ENCODE measurements at regions not wholly inside any gene's neighbourhood (a gene's known extent, or its start where the extent isn't known, plus 50 kb on each side); places are given as distances from the start of the nearest gene placed in this dataset.

DNA sequence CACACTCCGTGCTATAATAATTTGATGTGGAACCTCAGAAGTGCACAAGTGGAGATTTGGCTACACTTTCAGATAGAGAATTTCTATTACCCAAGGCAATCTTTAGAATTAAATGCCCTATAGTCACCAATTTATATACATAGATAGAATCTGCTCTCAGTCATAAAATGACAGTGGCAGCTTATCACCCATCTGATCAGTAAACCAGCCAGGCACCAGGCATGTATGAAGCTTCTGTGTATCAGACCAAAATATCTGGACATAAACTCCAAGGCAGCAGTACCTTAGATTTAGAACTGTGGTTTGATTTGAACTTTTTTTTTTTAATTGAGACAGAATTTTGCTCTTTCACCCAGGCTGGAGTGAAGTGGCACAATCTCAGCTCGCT lies 180.9 kb downstream of the IPMK start:
- no TSS peak for BruUV-seq (replicated peaks)
- Histone ChIP-seq H3K27me3 (ENCODE audit: control insufficient read depth, insufficient read depth, low read length) (no peaks in the 10 kb centered on the region), H3K9me3 (ENCODE audit: control insufficient read depth, insufficient read depth, low read depth, low read length) (no peaks in the 10 kb centered on the region), H3K36me3 (ENCODE audit: control insufficient read depth, insufficient read depth, low read length) (no peaks in the 10 kb centered on the region), H3K4me1 (ENCODE audit: control insufficient read depth, insufficient read depth, low read length) (no peaks in the 10 kb centered on the region), H3K27ac (ENCODE audit: low read length) (no peak overlapping the region), H3K4me3 (ENCODE audit: low read depth in 2 of 2, low read length in 2 of 2) (no peak overlapping the region)
- POLR2A ChIA-PET: no interaction called here
- TF ChIP-seq POLR2AphosphoS5 (IDR thresholded peaks at IDR 0.05; ENCODE audit: low read depth, low read length) (no peak), SIN3A (IDR thresholded peaks at IDR 0.05; ENCODE audit: borderline replicate concordance, insufficient read depth, low read depth, low read length) (no peak), TCF7L2 (IDR thresholded peaks at IDR 0.05; ENCODE audit: low read depth, low read length) (no peak)
- TF ChIP-seq, protein P1, sequence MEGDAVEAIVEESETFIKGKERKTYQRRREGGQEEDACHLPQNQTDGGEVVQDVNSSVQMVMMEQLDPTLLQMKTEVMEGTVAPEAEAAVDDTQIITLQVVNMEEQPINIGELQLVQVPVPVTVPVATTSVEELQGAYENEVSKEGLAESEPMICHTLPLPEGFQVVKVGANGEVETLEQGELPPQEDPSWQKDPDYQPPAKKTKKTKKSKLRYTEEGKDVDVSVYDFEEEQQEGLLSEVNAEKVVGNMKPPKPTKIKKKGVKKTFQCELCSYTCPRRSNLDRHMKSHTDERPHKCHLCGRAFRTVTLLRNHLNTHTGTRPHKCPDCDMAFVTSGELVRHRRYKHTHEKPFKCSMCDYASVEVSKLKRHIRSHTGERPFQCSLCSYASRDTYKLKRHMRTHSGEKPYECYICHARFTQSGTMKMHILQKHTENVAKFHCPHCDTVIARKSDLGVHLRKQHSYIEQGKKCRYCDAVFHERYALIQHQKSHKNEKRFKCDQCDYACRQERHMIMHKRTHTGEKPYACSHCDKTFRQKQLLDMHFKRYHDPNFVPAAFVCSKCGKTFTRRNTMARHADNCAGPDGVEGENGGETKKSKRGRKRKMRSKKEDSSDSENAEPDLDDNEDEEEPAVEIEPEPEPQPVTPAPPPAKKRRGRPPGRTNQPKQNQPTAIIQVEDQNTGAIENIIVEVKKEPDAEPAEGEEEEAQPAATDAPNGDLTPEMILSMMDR (IDR thresholded peaks at IDR 0.05): no peak
- TF ChIP-seq, protein P2, sequence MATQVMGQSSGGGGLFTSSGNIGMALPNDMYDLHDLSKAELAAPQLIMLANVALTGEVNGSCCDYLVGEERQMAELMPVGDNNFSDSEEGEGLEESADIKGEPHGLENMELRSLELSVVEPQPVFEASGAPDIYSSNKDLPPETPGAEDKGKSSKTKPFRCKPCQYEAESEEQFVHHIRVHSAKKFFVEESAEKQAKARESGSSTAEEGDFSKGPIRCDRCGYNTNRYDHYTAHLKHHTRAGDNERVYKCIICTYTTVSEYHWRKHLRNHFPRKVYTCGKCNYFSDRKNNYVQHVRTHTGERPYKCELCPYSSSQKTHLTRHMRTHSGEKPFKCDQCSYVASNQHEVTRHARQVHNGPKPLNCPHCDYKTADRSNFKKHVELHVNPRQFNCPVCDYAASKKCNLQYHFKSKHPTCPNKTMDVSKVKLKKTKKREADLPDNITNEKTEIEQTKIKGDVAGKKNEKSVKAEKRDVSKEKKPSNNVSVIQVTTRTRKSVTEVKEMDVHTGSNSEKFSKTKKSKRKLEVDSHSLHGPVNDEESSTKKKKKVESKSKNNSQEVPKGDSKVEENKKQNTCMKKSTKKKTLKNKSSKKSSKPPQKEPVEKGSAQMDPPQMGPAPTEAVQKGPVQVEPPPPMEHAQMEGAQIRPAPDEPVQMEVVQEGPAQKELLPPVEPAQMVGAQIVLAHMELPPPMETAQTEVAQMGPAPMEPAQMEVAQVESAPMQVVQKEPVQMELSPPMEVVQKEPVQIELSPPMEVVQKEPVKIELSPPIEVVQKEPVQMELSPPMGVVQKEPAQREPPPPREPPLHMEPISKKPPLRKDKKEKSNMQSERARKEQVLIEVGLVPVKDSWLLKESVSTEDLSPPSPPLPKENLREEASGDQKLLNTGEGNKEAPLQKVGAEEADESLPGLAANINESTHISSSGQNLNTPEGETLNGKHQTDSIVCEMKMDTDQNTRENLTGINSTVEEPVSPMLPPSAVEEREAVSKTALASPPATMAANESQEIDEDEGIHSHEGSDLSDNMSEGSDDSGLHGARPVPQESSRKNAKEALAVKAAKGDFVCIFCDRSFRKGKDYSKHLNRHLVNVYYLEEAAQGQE (IDR thresholded peaks at IDR 0.05; ENCODE audit: insufficient read depth in 1 of 2, low read depth in 2 of 2, low read length in 1 of 2): no peak
- ATAC-seq (no peak), DNase-seq (ENCODE audit: low read depth, low spot score) (no peak)
- intact Hi-C loops (cut with micrococcal nuclease; ENCODE audit: unreplicated experiment): no loop called here
- in situ Hi-C loops (cut with HindIII; ENCODE audit: low pct_unique_long_range_greater_than_20kb, low sequenced_read_pairs): no loop called here
- CTCF ChIA-PET: no interaction called here

DNA sequence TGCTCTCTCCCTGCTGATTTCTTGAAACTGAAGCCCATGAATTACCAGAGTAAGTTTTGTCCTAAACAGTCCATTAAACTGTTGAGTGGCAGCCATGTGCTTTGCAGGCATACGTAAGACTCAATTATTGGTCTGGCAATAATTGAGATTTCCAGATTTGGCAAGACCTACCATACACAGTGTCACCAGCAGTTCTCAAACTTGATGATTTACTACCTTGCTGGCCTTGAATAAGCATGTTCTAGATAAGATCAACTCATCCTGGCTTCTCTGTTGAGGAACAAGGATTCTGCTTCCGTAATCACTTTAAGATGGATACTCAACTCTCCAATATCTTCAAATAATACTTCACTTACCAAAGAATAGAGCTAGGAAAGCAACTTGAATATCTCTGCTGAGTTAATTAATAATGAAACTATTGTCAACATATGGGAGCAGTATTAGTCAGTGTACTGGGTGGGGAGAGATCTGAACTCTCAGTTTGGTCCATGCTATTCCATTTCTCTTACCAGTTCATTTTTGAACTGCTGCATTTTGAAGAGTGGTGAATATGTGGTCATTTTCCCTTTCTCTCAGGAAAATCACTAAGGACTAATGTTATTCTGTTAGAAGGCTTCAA lies 181.4 kb downstream of the IPMK start:
- DNase-seq (ENCODE audit: low read depth, low spot score) (no peak), ATAC-seq (no peak)
- no peak for TF ChIP-seq SIN3A (IDR thresholded peaks at IDR 0.05; ENCODE audit: borderline replicate concordance, insufficient read depth, low read depth, low read length)
- no peak for TF ChIP-seq TCF7L2 (IDR thresholded peaks at IDR 0.05; ENCODE audit: low read depth, low read length)
- no peak for TF ChIP-seq POLR2AphosphoS5 (IDR thresholded peaks at IDR 0.05; ENCODE audit: low read depth, low read length)
- TF ChIP-seq, protein P1 (IDR thresholded peaks at IDR 0.05): no peak
- H3K27me3 ChIP-seq (ENCODE audit: control insufficient read depth, insufficient read depth, low read length): no peaks in the 10 kb centered on the region
- H3K4me3 ChIP-seq (ENCODE audit: low read depth in 2 of 2, low read length in 2 of 2): no peak overlapping the region
- POLR2A ChIA-PET: no interaction called here
- no peaks in the 10 kb centered on the region for H3K36me3 ChIP-seq (ENCODE audit: control insufficient read depth, insufficient read depth, low read length)
- CTCF ChIA-PET: no interaction called here
- intact Hi-C loops (cut with micrococcal nuclease; ENCODE audit: unreplicated experiment): no loop called here
- H3K4me1 ChIP-seq (ENCODE audit: control insufficient read depth, insufficient read depth, low read length): no peaks in the 10 kb centered on the region
- in situ Hi-C loops (cut with HindIII; ENCODE audit: low pct_unique_long_range_greater_than_20kb, low sequenced_read_pairs): no loop called here
- no TSS peak for BruUV-seq (replicated peaks)
- no peaks in the 10 kb centered on the region for H3K9me3 ChIP-seq (ENCODE audit: control insufficient read depth, insufficient read depth, low read depth, low read length)
- H3K27ac ChIP-seq (ENCODE audit: low read length): no peak overlapping the region

Data from Panc1 (cell line).